HL-60/S4 (cell line): ENCODE measurements at regions not wholly inside any gene's neighbourhood (a gene's known extent, or its start where the extent isn't known, plus 50 kb on each side); places are given as distances from the start of the nearest gene placed in this dataset.

Experiments
- in situ Hi-C: fragments of 300-500 bp; cut with MboI; formaldehyde crosslinking; loops from 2 replicates; pipeline ENCODE4 v1.14.3; 2022; ENCODE audit warnings: low sequenced_read_pairs

DNA sequence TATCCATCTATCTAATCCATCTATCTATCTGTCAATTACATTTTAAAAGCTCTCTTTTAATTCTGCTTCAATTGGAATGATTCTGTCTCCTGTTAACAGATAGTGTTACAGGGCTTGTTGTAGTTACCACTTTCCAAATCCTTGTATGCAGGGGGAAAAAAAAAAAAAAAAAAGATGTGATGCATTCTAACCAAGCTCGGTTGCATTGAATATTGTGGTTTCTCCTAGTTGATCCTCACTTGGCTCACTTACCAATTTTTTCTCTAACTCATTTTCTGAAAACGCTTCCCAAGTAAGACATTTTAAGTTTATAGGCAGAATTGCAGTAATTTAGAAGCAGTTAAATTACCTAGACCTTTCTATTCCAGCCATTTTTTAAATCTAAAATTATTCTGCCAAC, 327.9 kb upstream of the PITX2 start:
- in situ Hi-C loops: no loop called here

DNA sequence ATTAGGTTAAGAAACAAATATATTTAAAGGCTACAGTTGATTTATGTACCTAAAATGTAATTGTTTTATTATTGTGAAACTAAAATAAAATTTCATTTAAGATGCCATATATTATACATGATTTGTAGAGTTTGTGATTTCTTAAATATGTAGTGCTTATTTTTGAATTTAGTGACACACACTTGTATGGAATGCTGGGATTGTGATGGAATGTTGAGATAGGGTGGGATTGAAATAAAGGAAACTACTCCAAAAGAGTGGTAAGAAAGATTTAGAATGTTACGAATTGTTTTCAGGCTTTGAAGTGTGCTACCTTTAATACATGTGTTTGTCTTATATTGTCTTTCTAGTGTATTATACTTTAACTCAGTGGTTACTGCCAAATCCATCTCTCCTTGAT, 330.3 kb upstream of the PITX2 start:
- in situ Hi-C loops: no loop called here

DNA sequence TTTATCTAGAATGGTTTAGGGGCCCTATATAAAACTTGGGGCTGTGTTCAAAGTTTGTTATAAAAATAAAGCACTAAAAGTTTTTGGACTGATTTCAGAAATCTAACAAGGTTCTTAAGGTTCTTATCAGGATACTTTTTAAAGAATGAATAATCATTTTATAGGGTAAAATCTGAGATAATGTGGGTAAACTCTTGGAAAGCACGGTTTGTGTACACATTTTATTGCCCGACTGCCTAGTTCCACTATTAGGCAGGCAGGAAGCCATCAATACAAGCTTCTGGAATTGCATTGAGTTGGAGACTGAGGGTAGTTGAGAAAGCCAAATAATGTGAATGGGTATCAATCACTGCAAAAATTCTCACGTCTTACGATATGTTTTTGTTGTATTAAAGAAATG, 331.0 kb upstream of the PITX2 start:
- in situ Hi-C loops: no loop called here

DNA sequence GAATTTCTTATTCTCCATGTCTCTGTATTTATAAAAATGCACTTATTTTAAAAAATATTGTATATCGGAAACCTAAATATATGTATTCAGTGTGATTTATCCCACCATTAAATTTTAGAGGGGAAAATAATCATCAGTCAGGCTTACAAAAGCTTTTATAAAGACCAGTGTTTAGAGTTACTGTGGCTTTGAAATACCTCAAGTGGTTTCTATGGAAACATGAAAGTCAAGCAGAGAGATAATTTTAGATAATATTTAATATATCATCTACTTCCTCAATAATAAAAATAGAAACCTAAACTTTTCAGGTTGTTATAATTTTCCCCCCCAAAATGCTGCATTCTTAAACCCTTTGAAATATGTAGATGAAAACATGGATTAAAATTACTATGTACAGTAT, 332.9 kb upstream of the PITX2 start:
- in situ Hi-C loops: no loop called here

DNA sequence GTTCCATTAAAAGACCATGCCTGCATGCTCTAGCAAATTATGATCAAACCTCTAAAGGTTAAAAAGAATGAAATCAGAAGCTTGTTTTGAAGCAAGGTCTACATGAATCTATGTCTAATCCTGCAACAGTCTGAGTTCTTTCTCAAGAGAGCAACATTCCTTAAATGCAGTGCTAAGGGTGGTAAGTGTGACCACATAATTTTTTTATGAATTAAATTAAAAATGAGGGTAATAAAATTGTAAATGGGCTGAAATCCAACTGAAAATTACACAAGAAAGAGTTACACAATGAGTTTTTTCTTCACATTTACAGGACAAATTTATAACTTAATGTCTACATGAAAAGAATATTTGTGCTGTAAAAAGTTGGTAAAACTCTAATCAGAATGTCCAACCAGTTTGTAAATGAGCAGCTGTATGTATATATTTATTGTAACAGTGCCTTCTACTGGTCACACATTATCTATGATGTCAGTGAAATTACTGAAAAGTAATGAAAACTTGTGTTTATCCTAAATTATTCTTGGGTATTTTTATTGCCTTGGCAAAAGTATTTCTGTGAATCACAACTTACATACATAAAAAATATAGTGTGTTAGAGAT, 336.3 kb upstream of the PITX2 start:
- in situ Hi-C loops: no loop called here

DNA sequence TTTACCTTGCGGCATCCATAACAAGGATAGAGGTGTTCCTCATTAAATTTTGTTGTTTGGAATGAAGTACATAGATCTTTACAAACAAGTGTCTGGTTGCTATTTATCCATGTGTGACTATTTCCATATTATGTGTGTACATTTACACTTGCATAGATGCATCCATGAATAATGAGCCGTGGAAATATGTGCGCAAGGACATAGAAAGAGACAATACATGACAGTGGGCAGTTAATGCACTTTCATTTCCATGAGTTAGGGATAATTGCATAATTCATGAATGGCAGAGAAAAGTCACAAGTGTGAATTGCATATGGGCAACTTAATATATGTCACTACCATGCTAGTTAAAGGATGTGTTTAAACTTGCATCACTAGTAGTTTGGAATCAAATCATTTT, 338.2 kb upstream of the PITX2 start:
- in situ Hi-C loops: no loop called here

DNA sequence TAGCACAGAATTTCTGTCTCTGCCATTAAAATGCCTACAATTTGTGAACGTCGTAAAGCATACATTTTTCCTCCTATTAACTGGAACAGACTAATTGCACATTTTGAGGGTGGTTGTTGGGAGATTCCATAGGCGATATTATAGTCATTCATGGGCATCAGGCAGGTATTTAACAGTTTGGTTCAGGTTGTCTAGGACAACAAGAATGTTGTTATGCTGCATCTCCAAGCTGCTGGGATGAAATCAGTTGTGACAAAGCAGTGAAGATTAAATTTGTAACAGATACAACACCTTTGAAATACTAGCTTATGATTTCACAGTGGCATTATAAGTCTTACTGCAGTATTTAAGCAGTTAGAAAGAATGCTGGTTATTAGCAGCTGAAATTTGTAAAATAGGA, 339.7 kb upstream of the PITX2 start:
- in situ Hi-C loops: no loop called here

DNA sequence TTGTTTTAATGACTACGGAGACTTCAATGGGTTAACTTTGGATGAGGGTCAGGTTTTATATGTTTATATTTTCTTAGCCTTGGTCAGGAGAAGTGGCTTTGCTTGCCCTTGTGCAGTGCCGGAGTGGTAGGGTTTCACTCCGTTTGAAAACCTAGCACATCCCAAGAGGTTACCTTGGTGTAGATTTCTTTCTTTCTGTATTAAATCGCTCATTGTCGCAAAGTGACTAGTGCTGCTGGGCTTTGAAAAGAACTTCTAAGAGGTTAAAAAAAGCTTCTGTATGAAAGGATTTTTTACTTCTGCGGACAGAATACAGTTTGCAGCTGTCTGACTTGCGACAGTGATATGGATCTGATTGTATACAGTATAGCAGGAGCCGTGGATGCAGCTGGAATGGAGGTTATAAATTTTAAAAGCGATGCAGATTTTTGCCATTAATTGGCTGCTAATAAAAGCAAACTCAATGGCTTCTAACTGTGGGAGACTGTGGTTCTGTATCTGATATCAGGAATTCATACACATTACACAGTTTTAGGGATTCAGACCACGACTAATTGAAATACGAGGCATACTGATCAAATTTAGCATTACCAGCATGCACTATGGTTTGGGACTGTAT, 340.9 kb upstream of the PITX2 start:
- in situ Hi-C loops: no loop called here

DNA sequence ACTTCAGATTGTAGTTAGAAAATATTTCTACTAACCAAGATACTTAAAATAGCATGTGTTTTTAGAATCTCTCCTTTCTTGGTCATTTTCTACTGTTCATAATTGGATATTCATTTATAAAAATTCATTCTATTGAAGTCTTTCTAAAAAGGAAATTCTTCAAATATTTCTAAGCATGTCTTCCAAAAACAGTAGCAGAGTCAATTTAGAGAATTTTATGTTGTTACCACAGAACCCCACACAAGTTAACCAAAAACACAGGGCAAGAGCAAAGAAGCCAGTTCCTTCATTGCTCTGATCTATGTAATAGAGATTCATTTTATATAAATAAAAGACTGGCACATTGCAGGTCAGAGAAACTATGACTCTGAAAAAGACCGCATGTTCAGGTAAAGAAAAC, 345.1 kb upstream of the PITX2 start:
- in situ Hi-C loops: no loop called here

DNA sequence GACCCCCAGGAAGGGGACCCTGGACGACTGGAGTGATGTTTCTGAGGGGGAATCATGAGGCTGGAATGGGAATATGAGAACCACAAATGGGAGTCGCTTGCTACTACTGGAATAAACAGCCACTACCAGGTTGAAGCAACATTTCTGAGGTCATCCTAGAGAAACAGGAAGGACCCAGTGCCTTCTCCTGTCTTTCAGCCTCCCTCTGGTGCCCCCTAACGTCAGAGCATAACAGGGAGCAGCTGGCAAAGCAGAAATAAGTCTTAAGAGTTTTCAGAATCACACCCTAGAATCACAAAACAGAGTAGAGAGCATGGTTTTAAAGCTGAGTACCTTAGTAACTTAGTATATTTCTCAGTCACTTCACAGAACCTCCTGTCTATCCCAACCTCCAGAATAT, 347.8 kb upstream of the PITX2 start:
- in situ Hi-C loops: no loop called here

DNA sequence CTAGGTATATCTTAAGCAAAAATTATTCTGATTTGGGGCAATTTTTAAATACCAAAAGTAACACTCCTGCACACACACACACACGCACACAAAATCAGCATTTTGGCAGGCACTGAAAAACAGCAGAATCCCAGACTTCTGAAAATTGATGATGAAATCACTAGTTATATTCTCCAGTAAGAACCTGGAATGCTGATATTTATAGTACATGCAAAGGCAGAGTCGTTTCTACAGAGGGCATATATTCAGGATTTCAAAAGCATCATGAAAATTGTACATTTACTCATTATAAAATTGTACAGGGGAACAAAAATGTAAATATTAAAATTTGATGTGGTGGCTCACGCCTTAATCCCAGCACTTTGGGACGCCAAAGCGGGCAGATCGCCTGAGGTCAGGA, 352.5 kb upstream of the PITX2 start:
- in situ Hi-C loops: no loop called here

DNA sequence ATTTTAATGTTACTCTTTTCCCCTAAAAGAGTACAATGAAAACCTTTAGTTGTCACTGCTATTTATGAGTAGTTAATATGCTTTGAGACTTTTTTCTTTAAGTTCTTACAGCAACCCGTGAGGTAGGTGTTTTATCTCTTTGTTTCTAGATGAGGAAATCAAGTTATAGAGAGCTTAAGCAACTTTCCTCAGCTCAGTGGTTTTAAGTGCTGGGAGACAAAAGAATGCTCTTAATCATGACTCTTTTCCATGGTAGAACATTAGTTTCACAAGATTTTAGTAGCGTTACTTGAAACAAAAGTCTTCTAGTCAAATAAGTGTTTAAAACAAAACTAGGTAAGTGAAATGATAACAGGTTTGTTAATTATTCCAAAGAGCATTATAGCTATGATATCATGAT, 354.7 kb upstream of the PITX2 start:
- in situ Hi-C loops: no loop called here

DNA sequence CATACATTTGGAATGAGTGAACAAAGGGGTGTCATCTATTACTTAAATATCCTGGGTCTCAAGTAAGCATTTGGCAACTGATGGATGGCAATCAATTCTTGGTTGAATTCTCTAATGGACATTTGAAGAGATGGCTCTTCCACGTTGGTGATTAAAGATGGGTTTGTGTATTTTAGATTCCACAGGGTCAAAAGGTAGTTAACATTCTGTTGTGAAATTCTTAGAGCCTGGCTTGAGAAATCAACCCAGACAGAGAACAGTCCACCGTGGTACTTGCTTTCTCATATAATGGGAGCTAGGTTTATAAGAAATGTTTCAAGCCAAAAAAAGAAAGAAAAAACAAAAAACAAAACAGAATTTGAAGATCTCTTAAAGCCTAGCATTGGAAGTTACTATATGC, 355.9 kb upstream of the PITX2 start:
- in situ Hi-C loops: no loop called here

DNA sequence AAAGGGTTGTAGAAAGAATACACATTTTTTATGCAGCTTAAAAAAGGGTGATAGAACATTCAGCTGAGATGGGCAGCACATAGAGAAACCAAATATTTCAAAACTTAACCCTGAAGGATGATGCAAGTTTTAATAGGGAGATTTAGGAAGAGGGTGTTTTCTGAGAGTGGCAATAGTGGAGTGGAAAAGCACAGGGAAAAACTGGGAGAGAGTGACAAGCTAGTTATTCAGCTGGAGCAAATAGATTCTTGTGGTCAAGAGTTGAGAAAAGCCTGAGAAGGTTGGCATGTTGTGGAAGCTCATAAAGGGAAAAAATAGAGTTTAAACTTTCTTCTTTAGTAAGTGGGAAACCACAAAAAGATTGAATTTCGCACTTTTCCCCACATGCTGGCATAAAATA, 359.6 kb upstream of the PITX2 start:
- in situ Hi-C loops: no loop called here

DNA sequence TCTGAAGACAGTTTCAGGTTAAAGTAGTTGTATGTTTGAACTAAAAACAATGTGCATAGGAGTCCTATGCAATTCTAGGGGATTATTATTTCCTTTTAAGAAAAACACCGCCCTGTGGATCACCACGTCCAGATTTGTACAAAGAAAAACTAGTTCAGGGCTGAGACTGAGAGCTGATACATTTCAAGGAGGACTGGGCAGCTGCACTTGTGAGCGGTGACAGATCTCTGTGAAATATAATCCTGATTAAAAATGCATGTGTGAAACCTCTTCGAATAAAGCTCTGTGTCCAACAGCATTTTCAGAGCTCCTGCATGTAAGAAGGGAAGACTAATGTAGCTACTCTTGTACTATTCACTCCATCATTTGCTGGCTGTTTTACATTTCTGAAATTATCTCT, 365.8 kb upstream of the PITX2 start:
- in situ Hi-C loops: no loop called here

DNA sequence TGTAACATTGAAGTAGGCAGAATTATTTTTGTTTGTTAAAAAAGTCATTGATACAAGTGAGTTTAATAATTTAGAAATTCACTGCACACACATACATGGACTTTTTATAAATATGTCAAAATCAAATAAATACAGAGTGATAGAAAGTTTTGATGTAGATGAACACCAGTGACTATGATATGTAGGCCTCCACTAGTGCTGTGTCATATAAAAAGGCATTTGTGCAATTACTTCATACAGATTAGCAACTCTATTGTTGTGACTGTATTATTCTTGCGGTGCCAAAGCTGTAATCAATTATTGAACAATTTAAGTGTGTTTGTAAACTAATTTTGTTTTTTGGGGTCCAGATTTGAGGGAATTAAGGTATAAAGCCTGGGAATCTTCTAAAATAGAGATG, 366.2 kb upstream of the PITX2 start:
- in situ Hi-C loops: no loop called here

DNA sequence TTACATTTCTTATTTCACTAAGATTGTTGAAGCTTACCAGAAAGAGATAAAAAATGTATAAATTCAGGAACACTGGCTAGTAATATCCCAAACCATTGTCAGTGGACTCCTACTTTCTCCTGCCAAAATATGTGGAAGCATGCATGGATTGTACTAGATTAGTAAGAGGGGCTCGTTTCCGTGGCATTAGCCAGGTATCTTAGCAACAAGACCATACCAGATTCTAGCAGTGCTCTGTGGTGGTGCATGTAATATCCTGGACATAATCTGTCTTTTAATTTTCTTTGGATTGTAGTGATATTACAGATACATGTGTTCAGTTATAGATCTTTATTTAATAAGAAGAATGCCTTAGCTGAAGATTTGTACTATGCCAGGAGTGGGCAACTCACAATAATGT, 371.9 kb upstream of the PITX2 start:
- in situ Hi-C loops: no loop called here

DNA sequence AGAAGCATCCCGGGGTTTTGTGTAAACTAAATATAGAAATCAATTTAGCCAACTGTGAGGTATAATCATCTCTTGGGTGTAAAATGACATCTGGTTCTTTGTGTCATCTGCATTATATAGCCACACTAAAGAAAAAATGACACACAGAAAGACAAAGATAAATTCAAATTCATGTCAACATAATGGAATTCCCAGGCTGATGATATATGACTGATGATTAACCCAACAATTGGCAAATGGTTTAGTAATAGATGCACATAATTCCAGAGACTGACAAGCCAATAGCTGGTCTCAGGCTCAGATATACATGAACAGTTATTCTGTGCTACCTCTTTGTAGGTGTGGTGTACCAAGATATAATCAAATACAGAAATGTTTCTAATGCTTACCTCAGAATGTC, 375.4 kb upstream of the PITX2 start:
- in situ Hi-C loops: no loop called here

DNA sequence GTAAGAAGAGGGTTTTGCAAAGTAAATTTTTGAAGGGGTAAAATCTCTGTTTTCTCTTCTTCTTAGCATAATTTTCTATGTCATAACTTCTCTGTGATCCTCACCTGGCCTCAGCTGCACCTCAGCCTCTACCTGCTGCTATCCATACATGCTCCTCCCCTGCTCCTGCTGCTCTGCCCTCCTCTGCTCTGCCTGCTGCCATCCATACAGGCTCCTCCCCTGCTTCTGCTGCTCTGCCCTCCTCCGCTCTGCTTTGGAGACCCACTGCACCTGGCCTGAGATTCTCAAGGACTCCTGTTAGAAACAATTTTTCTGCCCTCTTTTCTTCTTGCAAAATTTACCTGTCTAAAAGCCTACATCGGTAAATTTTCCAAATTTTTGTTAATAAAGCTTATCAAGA, 388.6 kb upstream of the PITX2 start:
- in situ Hi-C loops: no loop called here

DNA sequence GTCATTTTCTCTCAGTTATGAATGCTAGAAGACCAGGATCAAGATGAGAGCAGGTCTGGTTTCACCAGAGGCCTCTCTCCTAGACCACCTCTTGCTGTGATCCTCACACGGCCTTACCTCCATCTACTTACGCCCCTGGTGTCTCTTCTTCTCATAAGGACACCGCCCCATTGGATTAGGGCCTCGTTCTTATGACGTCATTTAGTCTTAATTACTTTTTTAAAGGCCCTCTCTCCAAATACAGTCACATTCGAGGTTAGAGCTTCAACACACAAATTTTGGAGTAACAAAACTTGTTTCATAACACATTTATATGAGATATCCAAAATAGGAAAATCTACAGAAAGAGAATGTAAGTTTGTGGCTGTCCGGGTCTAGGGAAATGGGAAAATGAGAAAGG, 391.0 kb upstream of the PITX2 start:
- in situ Hi-C loops: no loop called here

DNA sequence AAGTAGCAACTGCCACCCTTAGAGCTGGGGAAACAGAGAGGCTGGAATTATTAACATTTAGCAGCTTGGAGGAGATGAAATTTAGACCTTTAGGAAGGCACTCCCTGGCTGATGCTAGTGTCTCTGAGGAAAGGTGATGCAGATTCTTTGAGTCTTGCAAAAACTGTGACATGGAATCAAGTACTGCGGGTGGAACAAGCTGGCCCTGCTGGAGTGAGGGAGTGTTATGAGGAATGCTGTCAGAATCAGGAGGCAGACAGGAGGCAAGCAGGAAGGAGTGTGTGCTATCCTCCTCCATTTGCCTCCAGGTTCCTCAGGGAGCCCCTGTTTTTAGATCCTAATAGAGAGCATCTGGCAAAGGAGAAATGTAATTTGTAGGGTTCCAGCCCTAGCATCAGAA, 391.7 kb upstream of the PITX2 start:
- in situ Hi-C loops: no loop called here

DNA sequence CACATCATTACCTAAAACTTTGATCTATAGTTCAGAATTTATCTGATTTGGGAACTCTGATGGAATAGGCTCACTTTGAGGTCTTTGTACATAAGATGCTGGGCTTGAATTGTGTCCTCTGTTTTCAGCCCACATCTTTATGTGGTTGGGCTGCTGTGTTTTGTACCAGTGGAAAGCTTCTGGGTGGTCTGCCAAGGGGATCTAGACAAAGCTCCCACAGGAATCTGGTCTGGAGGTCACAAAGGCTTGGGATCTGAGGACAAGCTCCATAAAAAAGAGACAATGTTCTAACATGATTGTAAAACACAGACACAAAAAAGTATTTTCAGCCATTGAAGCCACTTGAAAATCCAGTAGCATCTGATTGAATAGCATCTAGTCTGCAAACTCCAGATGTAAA, 393.5 kb upstream of the PITX2 start:
- in situ Hi-C loops: no loop called here

DNA sequence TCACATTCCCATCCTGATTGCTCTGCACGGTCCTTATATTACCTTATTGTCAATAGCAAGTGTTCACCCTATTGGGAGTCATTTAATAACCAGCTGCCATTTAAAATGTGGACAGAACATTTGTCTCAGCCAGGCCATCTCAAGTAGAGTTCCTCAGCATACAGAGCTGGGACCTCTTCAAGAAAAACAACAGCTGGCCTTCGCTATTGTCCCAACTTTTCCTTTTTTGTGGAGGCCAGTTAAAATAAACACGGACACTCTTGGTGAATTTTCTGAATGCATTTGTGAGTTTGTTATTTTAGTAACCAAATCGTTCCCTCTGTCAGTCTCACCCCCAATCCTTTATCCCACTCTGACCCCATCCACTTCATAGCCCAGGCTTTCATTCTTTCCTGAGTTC, 395.3 kb upstream of the PITX2 start:
- in situ Hi-C loops: no loop called here
